H9 (cell line): ENCODE measurements at regions not wholly inside any gene's neighbourhood (a gene's known extent, or its start where the extent isn't known, plus 50 kb on each side); places are given as distances from the start of the nearest gene placed in this dataset.

ENCODE experiments used
- DNase-seq: peaks from one replicate; pipeline ENCODE4 v3.0.0-alpha.2; 2017
- H2AFZ ChIP-seq: one replicate; pipeline ENCODE4 v1.6.1; 2013; ENCODE audit warnings: mild to moderate bottlenecking, low read length, control low read depth, moderate library complexity
- H2AK5ac ChIP-seq: 2 replicates; pipeline ENCODE4 v1.6.1; 2013; ENCODE audit warnings: low read length, control low read depth, mixed read lengths; ENCODE audit not compliant: insufficient read length
- H2BK120ac ChIP-seq: one replicate; pipeline ENCODE4 v1.6.1; 2013; ENCODE audit warnings: low read depth, mild to moderate bottlenecking, low read length, control low read depth, inconsistent platforms; ENCODE audit not compliant: poor library complexity, severe bottlenecking
- H2BK12ac ChIP-seq: 2 replicates; pipeline ENCODE4 v1.6.1; 2013; ENCODE audit warnings: low read length, control low read depth, mixed read lengths, low read depth; ENCODE audit not compliant: insufficient read length
- H2BK15ac ChIP-seq: 2 replicates; pipeline ENCODE4 v1.6.1; 2013; ENCODE audit warnings: low read depth, low read length, control low read depth
- H2BK20ac ChIP-seq: one replicate; pipeline ENCODE4 v1.6.1; 2013; ENCODE audit warnings: low read depth, mild to moderate bottlenecking, low read length, control low read depth, inconsistent platforms; ENCODE audit not compliant: poor library complexity, severe bottlenecking
- H2BK5ac ChIP-seq: 2 replicates; pipeline ENCODE4 v1.6.1; 2013; ENCODE audit warnings: low read length, control low read depth, mixed read lengths; ENCODE audit not compliant: insufficient read length
- H3K14ac ChIP-seq: 2 replicates; pipeline ENCODE4 v1.6.1; 2013; ENCODE audit warnings: low read length, control low read depth; ENCODE audit not compliant: insufficient read depth
- H3K18ac ChIP-seq: 2 replicates; pipeline ENCODE4 v1.6.1; 2013; ENCODE audit warnings: low read depth, mild to moderate bottlenecking, mixed read lengths, low read length, control low read depth; ENCODE audit not compliant: insufficient read length
- H3K23ac ChIP-seq: 2 replicates; pipeline ENCODE4 v1.6.1; 2013; ENCODE audit warnings: low read length, control low read depth, mixed read lengths, low read depth; ENCODE audit not compliant: insufficient read length
- H3K23me2 ChIP-seq: 2 replicates; pipeline ENCODE4 v1.6.1; 2013; ENCODE audit warnings: low read depth, mild to moderate bottlenecking, mixed read lengths, low read length, control low read depth; ENCODE audit not compliant: insufficient read length, poor library complexity, severe bottlenecking
- H3K27ac ChIP-seq: 2 replicates; pipeline ENCODE4 v1.5.1; 2013; ENCODE audit warnings: low read length, control low read depth, mixed read lengths, low read depth; ENCODE audit not compliant: insufficient read length
- H3K27me3 ChIP-seq: 2 replicates; pipeline ENCODE4 v1.6.1; 2013; ENCODE audit warnings: low read length, control low read depth, inconsistent platforms; ENCODE audit not compliant: insufficient read depth
- H3K4ac ChIP-seq: 2 replicates; pipeline ENCODE4 v1.6.1; 2013; ENCODE audit warnings: low read depth, mild to moderate bottlenecking, control low read depth, inconsistent platforms, low read length, moderate library complexity
- H3K4me1 ChIP-seq: 2 replicates; pipeline ENCODE4 v1.6.1; 2013; ENCODE audit warnings: low read length, control low read depth, inconsistent platforms; ENCODE audit not compliant: insufficient read depth
- H3K4me2 ChIP-seq: 2 replicates; pipeline ENCODE4 v1.6.1; 2013; ENCODE audit warnings: low read length, control low read depth, mixed read lengths; ENCODE audit not compliant: insufficient read length, insufficient read depth
- H3K56ac ChIP-seq: 2 replicates; pipeline ENCODE4 v1.6.1; 2013; ENCODE audit warnings: low read depth, mild to moderate bottlenecking, mixed read lengths, low read length, control low read depth; ENCODE audit not compliant: insufficient read length
- H3K79me1 ChIP-seq: 2 replicates; pipeline ENCODE4 v1.6.1; 2013; ENCODE audit warnings: low read depth, mild to moderate bottlenecking, moderate library complexity, low read length, control low read depth, inconsistent platforms; ENCODE audit not compliant: insufficient read depth, poor library complexity, severe bottlenecking
- H3K79me2 ChIP-seq: 2 replicates; pipeline ENCODE4 v1.6.1; 2013; ENCODE audit warnings: low read length, control low read depth, inconsistent platforms; ENCODE audit not compliant: insufficient read depth
- H3K9ac ChIP-seq: 2 replicates; pipeline ENCODE4 v1.6.1; 2013; ENCODE audit warnings: low read length, control low read depth, mixed read lengths; ENCODE audit not compliant: insufficient read length; ENCODE audit errors: extremely low read depth
- H3K9me3 ChIP-seq: one replicate; pipeline ENCODE4 v1.6.1; 2013; ENCODE audit warnings: low read depth, low read length, inconsistent platforms; ENCODE audit not compliant: control insufficient read depth
- H3T11ph ChIP-seq: one replicate; pipeline ENCODE4 v1.6.1; 2013; ENCODE audit warnings: mild to moderate bottlenecking, low read length, control low read depth, inconsistent platforms
- H4K20me1 ChIP-seq: one replicate; pipeline ENCODE4 v1.6.1; 2013; ENCODE audit not compliant: control insufficient read depth, insufficient read length, insufficient read depth
- H4K5ac ChIP-seq: 2 replicates; pipeline ENCODE4 v1.6.1; 2013; ENCODE audit warnings: low read depth, mild to moderate bottlenecking, mixed read lengths, low read length, control low read depth; ENCODE audit not compliant: insufficient read length
- H4K8ac ChIP-seq: replicated peaks from 2 replicates; pipeline ENCODE4 v1.6.1; 2013; ENCODE audit warnings: low read length, control low read depth, mixed read lengths, low read depth; ENCODE audit not compliant: insufficient read length
- H4K91ac ChIP-seq: 2 replicates; pipeline ENCODE4 v1.6.1; 2013; ENCODE audit warnings: low read depth, mild to moderate bottlenecking, moderate library complexity, mixed read lengths, low read length, control low read depth; ENCODE audit not compliant: insufficient read length
- H3K27ac Mint-ChIP-seq, 3 experiments: 2 replicates in 2 of 3; 3 replicates in 1 of 3; pipeline ENCODE4 v1.8.0; 2020 to 2021; ENCODE audit warnings: mixed read lengths in 3 of 3, mild to moderate bottlenecking in 1 of 3, moderate library complexity in 1 of 3
- H3K27me3 Mint-ChIP-seq: 2 replicates; pipeline ENCODE4 v1.8.0; 2021; ENCODE audit warnings: low read depth, mild to moderate bottlenecking, moderate library complexity, mixed read lengths
- H3K36me3 Mint-ChIP-seq, 3 experiments: 2 replicates in 2 of 3; 3 replicates in 1 of 3; pipeline ENCODE4 v1.8.0; 2020 to 2021; ENCODE audit warnings: low read depth in 3 of 3, mixed read lengths in 3 of 3; ENCODE audit not compliant: insufficient read depth in 1 of 3
- H3K4me1 Mint-ChIP-seq, 2 experiments: 2 replicates each; pipeline ENCODE4 v1.8.0; 2020; ENCODE audit warnings: mixed read lengths in 2 of 2
- H3K4me3 Mint-ChIP-seq, 2 experiments: 2 replicates in 1 of 2; 3 replicates in 1 of 2; pipeline ENCODE4 v1.8.0; 2020 to 2021; ENCODE audit warnings: mild to moderate bottlenecking in 2 of 2, mixed read lengths in 2 of 2, moderate library complexity in 1 of 2
- H3K9me3 Mint-ChIP-seq, 2 experiments: 2 replicates in 1 of 2; 3 replicates in 1 of 2; pipeline ENCODE4 v1.8.0; 2020; ENCODE audit warnings: mild to moderate bottlenecking in 2 of 2, mixed read lengths in 2 of 2, moderate library complexity in 1 of 2
- WGBS: extraction: QIAGEN DNeasy Blood & Tissue Kit; methylation state at CpG from one replicate; pipeline ENCODE4 v1.1.7; 2013; ENCODE audit warnings: missing lambda C conversion rate, low lambda C conversion rate, mixed read lengths; ENCODE audit not compliant: insufficient read length; ENCODE audit errors: extremely low coverage; 5-methylcytosine and 5-hydroxymethylcytosine counted together
- TF ChIP-seq, protein P1 (sequence below): fragments of 200-600 bp; sonication (generic); conservative IDR thresholded peaks from 3 replicates; pipeline ENCODE4 v1.8.0; 2021; ENCODE audit warnings: antibody characterized with exemption, mild to moderate bottlenecking

DNA sequence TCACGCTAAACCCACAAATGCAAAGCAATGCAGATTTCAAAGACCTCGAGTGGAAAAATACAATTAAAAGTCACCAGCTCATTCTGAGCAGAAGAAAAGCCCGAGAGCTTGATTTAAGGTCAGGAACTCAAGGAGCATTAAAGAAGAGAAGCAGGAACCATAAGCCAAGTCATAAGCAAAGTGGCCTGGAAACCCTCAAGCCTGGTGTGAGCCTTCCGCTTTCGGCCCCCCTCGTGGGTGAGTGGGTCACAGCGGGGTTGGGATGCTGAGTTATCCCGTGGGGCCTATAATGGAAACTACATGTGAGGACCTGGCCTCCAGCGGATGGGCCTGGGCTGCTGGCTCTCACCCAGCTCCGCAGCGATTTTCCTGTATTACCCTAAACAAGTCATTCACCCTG lies 504.3 kb downstream of the RAB28 start:
- no peak overlapping the region for H3T11ph ChIP-seq
- H3K9ac ChIP-seq, result no peak overlapping the region
- H3K79me2 ChIP-seq, result no peaks in the 10 kb centered on the region
- no peak overlapping the region for H4K8ac ChIP-seq
- H3K56ac ChIP-seq, result no peak overlapping the region
- no CpG with 5 or more reads among the region's 11 CpGs for WGBS
- H3K27me3 ChIP-seq, result no peaks in the 10 kb centered on the region
- H3K23me2 ChIP-seq, result no peaks in the 10 kb centered on the region
- H3K14ac ChIP-seq, result no peak overlapping the region
- H3K27me3 Mint-ChIP-seq, result no peaks in the 10 kb centered on the region
- DNase-seq, result no peak
- H2BK120ac ChIP-seq, result no peak overlapping the region
- H2BK5ac ChIP-seq, result no peak overlapping the region
- H3K4ac ChIP-seq, result no peak overlapping the region
- H3K4me1 ChIP-seq, result no peaks in the 10 kb centered on the region
- H3K18ac ChIP-seq, result no peak overlapping the region
- H3K27ac ChIP-seq, result no peak overlapping the region
- H3K79me1 ChIP-seq, result no peaks in the 10 kb centered on the region
- no peaks in the 10 kb centered on the region for H4K20me1 ChIP-seq
- no peak overlapping the region for H3K27ac Mint-ChIP-seq
- H4K5ac ChIP-seq, result no peak overlapping the region
- H2AK5ac ChIP-seq, result no peak overlapping the region
- H3K23ac ChIP-seq, result no peak overlapping the region
- TF ChIP-seq, protein P1, sequence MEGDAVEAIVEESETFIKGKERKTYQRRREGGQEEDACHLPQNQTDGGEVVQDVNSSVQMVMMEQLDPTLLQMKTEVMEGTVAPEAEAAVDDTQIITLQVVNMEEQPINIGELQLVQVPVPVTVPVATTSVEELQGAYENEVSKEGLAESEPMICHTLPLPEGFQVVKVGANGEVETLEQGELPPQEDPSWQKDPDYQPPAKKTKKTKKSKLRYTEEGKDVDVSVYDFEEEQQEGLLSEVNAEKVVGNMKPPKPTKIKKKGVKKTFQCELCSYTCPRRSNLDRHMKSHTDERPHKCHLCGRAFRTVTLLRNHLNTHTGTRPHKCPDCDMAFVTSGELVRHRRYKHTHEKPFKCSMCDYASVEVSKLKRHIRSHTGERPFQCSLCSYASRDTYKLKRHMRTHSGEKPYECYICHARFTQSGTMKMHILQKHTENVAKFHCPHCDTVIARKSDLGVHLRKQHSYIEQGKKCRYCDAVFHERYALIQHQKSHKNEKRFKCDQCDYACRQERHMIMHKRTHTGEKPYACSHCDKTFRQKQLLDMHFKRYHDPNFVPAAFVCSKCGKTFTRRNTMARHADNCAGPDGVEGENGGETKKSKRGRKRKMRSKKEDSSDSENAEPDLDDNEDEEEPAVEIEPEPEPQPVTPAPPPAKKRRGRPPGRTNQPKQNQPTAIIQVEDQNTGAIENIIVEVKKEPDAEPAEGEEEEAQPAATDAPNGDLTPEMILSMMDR, result no peak
- H2BK20ac ChIP-seq, result no peak overlapping the region
- H3K4me1 Mint-ChIP-seq, result no peaks in the 10 kb centered on the region
- H2BK15ac ChIP-seq, result no peak overlapping the region
- no peak overlapping the region for H4K91ac ChIP-seq
- peaks cover 2 to 9% (median 5%) of the 10 kb centered on the region in 3 experiments; a peak in 5 of 7 replicates for H3K36me3 Mint-ChIP-seq
- H3K9me3 Mint-ChIP-seq, result peaks cover 15 to 17% of the 10 kb centered on the region in 2 experiments; a peak in 4 of 5 replicates
- H2AFZ ChIP-seq, result no peak overlapping the region
- no peak overlapping the region for H3K4me3 Mint-ChIP-seq
- H3K4me2 ChIP-seq, result no peak overlapping the region
- H3K9me3 ChIP-seq, result no peaks in the 10 kb centered on the region
- no peak overlapping the region for H2BK12ac ChIP-seq
